NCI-H510A (cell line): ENCODE measurements at regions not wholly inside any gene's neighbourhood (a gene's known extent, or its start where the extent isn't known, plus 50 kb on each side); places are given as distances from the start of the nearest gene placed in this dataset.
"Not testable (repeated sequence)": the region's sequence is repeated elsewhere in the genome, so short reads cannot be mapped to it uniquely, and the experiment has no call there.

Experiments used
- DNase-seq: peaks from one replicate; lab custom pipeline; 2025; lab: John Stamatoyannopoulos, UW

DNA sequence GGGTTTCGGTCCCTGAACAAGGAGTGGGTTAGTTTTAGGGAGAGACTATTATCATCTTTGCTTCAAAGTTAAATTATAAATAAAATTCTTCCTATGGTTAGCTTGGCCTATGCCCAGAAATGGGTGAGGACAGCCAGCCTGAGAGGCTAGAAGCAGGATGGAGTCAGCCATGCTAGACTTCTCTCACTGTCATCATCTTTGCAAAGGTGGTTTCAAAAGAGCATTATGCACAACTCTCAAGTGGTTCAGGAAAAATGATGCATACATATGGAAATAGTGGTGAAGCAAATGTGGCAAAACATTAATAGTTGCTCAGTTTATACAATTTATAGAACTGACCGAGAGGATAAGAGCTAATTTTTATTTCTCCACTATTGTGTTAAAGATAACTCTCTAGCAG, 124.3 kb upstream of the FOXN2 start:
- no peak for DNase-seq

DNA sequence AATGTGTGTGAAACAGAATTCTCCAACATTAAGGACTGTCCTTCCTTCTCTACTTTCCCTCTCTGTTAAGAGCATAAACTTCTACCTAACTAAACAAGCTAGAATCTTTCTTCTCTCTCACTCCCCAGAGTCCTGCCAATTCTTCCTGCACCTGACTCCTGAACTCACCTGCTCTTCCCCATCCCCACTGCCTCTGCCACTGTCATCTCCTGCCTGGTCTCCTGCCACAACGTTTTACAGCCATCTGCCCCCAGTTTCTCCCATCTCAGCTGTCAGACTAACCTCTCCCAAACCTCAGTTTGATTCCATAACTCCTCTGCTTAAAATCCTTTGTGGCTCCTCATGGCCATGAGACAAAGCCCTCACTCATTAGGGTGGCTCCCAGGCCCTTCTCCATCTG, 119.8 kb upstream of the FOXN2 start:
- no peak for DNase-seq

DNA sequence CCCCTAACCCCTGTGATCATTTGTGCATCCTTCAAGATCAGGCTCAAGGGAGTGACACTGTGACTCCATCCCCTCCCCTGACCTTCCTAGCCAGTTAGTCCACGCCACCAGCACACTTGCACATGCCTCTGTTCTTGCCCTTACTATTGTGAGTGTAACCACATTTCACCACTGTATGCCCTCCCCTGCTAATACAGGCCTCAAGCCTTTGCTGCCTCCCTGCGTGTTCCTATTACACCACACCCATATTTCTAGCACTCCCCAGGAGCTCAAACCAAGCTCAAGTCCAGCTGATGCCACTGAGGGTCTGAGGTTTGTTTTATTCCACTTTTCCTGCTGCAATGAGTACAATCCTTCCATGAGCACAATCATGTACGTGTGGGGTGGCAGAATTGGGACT, 119.3 kb upstream of the FOXN2 start:
- no peak for DNase-seq

DNA sequence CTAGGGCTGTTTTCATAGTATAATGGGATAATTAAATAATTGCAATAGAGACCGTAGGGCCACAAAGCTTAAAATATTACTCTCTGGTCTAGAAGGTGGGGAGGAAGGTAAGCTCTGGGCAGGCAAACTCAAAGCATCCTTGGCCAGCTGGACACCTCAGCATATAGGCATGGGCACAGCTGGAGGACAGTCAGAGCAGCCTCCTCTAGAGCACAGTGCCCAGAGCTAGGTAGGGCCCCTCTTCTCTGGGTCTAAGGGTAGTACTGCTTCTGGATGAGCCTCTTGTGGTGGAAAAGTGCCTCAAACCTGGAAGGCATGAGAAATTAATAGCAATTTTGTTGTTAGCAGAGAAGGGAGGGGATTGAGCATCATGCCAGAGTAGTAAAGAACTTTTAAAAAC, 116.9 kb upstream of the FOXN2 start:
- DNase-seq, result no peak

DNA sequence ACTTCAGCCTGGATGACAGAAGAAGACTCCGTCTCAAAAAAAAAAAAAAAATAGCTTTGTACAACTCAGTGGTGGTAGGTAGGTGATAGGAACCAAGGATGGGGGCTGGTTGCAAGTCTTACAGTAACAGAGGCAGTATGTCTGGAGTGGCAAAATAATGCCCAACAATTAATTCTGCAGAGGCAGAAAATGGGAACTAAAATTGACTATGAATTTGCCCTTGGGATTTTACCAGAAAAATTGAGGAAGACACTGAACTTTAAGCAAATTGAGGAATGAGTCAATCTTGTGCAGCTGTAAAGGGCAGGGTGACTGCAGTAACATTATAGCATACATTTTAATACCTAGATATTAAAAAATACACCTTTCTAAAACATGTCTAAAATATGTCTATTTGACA, 116.1 kb upstream of the FOXN2 start:
- no peak for DNase-seq

DNA sequence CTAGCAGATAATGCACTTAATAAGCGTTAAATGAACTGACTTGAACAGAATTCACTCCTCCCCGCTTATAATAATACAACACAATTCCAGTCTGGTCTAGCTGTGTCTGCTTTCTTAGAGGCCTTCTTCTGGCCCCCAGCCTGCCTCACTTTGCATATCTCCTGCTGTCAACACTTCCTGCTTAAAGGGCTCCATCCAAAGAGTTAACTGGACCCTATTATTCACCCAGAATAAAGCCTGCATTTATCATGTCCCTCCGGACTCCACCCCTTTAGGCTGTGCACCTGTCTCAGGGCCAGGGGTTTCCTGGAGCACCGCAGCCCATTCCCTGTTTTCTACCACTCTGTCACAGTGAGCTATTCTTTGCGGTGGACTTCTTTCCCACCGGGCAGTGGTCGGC, 115.4 kb upstream of the FOXN2 start:
- no peak for DNase-seq

DNA sequence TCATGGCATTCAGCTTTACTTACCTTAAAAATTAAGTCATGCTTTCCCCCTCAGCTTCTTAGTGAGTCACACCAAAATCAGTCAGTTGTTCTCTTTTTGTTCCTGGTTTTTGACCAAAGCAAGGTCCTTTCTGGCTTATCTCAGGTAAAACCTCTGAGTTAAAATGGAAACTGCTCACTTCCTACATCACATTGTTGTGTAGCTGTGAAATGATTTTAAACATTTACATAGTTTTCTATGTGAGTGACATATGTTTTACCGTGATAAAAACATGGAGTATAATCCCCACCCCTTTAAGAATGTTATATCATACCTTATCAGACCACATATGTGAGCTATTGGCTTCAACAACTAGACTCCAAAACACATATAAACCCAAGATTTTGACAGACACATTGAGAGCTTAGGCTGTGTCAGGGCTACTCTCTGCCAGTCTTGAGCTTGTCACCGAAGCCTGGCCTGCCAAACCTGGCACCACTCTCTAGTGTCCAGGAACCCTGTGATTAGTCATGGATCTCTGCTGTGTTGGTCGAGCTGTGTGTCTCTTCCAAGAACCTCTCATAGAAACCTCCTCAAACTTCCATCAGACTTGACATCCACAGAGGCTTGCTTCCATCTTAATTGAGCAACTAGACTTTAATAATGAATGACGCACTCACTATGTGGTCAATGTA, 113.7 kb upstream of the FOXN2 start:
- DNase-seq, result no peak

DNA sequence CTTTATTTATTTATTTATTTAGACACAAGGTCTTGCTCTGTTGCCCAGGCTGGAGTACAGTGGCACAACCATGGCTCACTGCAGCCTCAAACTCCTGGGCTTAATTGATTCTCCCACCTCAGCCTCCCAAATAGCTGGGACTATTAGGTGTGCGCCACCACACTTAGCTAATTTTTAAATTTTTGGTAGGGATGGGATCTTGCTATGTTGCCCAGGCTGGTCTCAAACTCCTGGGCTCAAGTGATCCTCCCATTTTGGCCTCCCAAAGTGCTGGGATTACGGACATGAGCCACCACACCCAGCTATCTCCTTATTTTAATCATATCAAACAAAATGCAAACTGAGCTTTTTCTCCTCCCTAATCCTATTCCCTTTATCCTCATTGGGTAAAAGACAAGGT, 113.0 kb upstream of the FOXN2 start:
- DNase-seq, result not testable (repeated sequence)

DNA sequence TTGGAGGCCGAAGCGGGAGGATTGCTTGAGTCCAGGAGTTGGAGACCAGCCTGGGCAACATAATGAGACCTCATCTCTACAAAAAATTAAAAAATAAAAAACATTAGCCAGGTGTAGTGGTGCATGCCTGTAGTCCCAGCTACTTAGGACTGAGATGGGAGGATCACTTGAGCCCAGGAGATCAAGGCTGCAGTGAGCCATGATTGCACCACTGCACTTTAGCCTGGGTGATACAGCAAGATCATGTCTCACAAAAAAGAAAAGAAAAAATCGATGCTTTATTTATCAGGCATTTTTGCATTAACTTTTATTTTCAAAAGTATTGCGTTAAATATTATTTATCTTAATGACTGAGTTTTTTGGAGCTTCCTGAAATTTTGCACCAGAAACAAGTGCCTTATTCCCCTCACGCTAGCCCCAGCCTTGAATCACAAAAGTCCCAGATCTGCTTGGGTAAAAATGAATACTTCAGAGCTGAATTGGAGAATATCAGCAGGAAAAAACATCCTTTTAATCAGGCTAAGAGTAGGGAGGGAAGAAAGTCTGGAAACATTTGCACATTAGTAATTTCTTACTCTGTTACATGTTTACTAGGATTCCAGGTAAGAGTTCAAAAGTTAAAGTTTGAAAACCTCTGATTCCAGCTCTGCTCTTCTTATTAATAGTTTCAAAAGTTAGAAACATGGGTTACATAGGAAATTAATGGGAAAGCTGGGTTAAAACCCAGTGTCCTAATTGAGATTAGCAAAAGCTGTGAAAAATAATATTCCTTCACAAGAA, 111.4 kb upstream of the FOXN2 start:
- no peak for DNase-seq

DNA sequence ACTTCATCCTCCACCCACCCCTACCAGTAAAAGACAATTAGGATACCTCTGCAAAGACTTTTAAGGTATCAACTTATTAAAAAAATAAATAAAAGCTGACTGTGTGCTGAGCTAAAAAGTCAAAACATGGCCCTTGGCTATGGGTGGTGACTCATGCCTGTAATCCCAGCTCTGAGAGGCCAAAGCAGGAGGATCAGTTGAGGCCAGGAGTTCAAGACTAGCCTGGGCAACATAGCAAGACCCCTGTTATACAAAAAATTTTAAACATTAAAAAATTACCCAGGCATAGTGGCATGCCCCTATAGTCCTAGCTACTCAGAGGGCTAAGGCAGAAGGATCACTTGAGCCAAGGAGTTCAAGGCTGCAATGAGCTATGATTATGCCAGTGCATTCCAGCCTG, 110.8 kb upstream of the FOXN2 start:
- DNase-seq, result no peak

DNA sequence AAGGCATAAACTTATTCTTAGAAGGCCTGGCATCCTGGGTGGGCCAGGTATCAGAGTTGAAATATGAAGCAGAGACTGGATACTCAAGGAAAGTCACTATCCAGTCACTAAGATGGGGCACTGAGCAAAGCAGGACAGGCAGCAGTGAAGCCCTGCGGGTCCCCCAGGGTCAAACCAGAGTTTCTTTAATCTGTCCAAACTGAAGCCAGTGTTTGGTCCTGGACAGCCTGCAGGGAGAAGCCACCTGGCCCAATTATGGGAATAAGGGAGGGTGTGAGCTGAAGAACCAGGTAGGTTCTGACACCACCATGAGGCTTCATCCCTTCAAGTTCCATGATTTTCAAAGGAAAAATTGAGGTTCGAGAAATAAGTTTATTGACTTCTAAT, 109.7 kb upstream of the FOXN2 start:
- no peak for DNase-seq

DNA sequence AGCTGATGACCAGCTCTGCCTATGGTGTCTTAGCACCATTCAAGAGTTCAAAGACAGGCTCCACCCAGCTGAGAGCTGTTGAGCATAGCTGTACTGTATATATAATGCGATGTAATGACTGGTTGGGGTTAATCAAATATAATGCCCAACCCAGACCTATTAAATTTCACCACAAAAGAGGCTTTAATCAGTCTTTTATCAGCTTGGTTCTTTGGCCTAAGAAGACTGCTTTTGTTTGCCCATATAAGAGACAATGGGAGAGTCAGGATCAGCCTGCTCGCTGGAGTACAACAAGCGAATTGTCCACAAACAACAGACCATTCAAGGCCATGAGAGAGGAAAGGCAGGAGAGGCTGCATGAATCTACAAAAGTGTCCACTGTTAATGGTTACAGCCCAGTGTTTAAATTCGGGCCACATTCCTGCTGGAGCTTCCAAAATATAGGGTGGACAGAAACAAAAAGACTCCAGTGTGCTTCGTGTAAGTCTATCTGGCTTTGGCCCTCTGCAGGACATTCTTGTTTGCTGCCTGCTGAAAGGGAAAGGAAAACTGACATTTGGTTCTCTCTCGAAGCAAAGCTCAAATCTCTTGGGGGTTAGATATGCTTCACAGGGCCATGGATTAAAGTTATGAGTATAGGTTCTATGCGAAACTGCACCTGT, 109.2 kb upstream of the FOXN2 start:
- no peak for DNase-seq

DNA sequence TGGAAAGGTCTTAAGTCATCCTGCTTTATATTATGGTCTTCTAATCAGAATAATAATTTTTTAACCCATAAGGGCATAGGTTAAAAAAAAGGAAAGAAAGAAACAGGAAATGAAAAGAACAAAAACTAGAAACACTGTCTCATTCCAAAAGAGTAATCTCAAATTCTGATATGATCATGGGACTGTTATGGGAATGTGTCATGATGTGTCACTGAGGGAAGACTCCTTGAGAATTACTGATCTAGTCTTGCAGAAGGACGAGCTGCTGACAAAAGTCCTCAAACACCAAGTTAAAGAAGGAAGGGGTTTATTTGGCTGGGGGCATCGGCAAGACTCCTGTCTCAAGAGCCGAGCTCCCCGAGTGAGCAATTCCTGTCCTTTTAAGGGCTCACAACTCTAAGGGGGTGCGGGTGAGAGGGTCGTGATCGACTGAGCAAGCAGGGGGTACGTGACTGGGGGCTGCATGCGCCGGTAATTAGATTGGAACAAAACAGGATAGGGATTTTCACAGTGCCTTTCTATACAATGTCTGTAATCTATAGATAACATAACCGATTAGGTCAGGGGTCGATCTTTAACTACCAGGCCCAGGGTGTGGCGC, 108.3 kb upstream of the FOXN2 start:
- DNase-seq, result not testable (repeated sequence)

DNA sequence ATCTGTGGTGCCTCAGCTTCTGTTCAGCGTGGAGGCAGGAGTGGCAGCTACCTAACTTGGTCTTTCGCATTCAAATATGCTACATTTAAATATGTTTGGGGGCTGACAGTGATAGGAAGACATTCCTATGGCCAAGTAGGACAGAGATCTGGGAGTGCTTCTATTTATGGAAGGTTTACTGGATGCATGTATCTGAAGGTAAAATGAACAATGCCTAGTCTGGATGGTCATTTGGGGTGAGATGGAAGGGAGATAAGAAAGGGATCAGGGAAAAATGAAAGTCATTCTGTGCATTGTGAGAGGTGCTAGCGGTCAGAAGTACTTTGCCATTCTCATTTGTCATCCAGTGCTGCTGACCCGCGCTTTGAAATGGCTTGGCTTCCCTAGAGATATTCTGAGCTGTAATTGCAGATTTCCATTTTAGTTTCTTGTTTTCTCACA, 107.3 kb upstream of the FOXN2 start:
- no peak for DNase-seq

DNA sequence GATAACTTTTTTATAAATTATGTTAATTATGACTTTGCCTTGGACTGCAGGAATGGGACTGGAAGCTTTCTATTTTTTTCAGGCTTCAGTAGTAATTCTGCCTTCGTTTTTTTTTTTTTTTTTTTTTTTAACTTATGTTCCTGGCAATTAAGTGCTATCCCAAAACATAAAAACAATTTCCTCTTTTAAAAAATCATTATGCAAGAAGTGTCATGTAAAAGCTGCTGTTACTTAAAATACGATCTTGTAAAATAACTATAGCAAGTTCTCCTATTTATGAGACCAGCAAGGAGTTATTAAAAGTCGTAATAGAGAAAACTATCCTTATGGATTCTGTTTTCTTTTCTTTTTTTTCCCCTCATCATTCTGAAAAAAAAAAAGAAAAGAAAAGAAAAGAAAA, 106.6 kb upstream of the FOXN2 start:
- no peak for DNase-seq

DNA sequence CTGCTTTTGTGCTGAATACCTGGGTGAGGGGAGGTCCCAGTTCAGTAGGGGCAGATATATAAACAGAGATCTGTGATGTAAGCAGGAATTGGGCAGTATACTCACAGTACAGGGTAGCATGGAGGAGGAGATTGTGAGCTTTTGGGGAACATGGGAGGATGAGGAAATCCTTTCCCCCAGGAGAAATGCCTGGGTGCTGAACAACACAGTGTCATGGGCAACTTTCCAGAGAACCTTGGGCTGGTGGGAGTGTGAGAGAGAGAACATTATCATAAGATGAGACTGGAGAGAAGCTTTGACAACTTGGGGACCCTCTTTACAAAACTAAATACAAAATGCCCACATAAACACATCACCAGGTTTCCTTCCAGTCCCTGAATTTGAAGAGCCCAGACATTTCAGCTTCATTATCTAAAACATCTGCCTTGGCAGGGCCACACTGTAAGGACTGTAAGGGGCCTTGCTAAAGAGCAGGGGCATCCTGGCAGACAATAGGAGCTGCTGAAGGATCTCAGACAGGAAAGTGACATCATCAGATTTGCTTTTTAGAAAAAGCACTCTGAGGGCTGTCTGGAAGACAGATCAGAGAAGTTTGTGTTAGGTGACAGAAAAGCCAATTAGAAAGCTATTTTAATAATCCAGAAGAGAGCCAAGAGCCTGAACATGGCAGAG, 105.1 kb upstream of the FOXN2 start:
- no peak for DNase-seq

DNA sequence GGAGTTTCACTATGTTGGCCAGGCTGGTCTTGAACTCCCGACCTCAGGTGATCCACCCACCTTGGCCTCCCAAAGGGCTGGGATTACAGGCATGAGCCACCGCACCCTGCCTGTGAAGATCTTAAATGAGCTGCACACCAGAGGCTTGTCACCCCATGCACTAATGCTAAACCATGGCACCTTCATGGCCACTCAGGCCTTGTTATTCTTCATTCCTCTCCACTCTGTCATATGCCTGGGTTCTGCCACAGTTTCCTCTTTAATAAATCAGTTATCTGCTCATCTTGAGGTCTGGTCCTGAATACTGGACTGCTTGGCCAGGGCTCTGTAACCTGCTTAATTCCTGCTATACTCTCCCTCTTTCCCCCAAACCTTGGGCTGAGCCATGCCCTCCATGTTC, 104.3 kb upstream of the FOXN2 start:
- no peak for DNase-seq

DNA sequence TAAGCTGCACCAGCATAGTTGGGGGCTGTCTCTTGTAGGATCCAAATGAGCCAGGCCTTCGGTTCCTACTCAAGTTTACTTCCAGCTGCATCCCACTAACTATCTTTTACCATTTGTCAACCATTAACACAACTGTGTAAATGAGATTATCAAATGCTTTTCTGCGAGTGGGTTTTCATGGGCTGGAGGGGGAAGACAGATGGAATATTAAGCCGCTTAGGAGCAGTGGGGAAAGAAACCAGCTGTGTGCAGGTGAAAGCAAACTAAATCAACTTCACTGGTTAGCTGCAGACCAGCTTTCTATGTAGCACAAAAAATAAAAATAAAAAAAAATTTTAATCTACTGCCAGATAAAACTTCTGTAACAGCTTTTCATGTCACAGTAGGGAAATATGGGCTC, 100.8 kb upstream of the FOXN2 start:
- no peak for DNase-seq

DNA sequence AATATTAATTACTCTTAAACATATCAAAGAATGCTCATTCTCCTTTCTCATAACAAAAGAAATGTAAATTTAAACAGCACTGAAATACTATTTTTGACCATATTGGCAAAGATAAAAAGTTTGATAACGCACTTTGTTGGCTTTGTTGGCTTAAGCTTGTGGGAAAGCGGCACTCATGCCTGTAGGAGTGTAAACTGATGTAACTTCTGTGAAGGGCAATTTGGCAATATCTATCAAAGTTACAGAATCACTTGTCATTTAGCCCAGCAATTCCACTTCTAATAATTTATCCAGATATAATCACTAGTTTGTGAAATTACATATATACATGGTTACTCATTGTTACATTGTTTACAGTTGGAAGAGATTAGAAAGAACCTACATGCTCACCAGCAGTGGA, 96.3 kb upstream of the FOXN2 start:
- DNase-seq, result no peak

DNA sequence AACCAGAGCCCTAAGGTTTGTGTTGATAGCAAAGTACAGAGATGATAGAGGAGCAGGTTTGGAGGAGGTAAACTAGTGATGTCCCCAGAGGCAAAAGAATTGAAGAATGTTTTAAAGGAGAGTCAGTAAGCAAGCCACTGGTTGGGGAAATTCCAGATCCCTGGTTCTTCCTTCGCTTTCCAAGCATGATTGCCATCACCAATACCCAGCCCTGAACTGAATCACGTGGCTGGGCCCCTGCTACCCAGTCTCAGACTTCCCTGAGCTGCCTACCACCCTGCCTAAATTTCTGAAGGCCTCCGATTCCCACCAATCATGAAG, 95.3 kb upstream of the FOXN2 start:
- no peak for DNase-seq

DNA sequence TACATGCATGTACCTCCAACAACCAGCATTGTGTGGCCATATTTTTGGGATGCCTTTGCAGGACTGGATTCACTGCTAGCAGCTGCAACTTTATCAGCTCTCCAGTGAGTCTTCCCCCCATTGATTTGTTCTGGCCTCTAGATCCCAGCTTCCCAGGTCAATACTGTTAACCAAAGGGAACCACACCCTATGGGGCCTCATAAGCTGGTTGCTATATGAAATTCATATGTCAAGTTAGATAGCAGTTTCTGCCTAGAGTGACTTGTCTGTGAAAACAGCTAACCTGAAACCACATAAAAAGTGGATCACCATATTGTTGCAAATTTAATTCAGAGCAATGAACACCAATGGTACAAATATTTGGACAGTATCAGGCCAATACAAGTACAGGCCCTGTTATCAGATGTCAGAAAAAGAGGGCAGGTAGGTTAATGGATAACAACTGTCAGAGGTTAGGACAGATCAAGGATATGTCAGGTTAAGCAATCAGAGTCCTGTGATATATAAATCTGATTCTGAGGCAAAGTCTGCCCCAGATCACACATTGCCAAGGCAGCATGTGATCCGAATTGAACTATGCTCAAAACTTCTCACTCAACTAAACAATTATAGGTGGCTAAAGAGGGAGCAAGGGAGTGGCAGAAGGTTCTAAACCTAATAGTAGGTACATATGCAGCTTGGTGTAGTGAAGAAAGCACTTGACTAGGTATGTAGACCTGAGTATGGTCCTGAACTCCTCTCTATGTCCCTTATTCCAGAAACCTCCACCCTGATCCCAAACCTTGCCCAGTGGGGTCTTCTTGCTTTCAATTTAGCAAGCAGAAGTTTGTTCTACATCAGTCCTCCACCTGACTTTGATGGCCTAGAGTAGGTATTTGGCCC, 94.7 kb upstream of the FOXN2 start:
- DNase-seq, result no peak

DNA sequence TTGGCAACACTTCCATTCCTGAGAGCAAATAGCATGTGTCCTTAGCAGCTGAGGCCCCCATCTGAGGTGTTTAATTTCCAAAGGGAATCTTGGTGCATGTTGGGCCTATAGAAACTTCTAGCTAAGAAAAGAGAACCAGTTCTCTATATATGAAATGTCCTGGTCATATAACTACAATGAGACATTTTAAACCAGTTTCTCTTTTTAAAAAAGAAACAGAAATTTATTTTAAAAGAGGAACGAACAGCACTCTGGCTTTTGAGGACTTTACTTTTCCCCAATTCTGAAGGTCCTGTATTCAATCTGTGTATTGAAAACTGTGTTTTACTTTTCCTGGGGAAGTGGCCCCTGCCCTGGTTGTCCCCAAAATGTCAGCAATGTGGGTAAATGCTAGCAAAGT, 94.0 kb upstream of the FOXN2 start:
- no peak for DNase-seq
